ENCODE measurements at regions not wholly inside any gene's neighbourhood (a gene's known extent, or its start where the extent isn't known, plus 50 kb on each side); places are given as distances from the start of the nearest gene placed in this dataset.

DNA sequence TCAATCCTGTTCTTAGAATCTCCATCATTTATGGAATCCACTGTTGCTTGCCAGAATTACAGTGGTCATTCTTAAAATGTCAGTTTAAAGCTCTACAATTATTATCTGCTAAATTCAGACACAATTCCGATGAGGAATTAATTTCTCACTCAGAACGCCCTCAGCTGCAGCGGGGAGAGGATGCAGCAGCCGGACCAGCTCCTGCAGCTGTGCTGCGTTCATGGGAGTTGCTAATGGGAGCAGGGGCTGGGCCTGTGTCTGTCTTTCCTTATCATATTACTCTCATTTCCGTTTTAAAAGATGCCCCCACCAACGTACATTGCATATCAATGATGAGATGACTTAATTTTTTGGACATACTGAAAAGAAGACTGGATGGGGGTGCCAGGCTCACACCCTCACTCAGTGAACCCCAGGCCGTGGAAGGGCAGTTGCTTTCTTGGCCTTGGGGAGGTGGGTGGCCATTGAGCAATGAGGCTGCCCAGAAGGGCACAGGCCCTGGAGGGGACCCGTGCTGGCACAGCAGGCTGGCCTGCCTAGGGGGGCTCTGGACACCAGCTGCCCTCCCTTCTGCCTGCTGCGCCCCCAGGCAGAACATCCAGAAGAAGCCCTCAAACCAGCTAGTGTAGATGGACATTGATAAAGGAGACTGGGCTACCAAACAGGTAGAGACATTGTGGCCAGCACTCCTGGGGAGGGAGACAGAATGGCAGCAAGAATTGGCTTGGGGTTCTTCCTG, 503.6 kb upstream of the MYT1L start:
- Histone ChIP-seq H3K9me3 (ENCODE audit: low read length) (no peaks in the 10 kb centered on the region), H3K4me2 (ENCODE audit: low read length) (no peak overlapping the region), H2AFZ (ENCODE audit: low read length) (no peak overlapping the region), H3K36me3 (ENCODE audit: insufficient read depth, low read length) (no peaks in the 10 kb centered on the region), H3K27ac (ENCODE audit: low read depth, low read length, poor library complexity, severe bottlenecking) (no peak overlapping the region), H3K79me2 (ENCODE audit: insufficient read depth, low read depth, low read length) (no peaks in the 10 kb centered on the region), H3K4me3 (ENCODE audit: low read depth, low read length, poor library complexity, severe bottlenecking) (no peak overlapping the region), H4K20me1 (ENCODE audit: insufficient read depth, low read length) (no peaks in the 10 kb centered on the region), H3K9me2 (ENCODE audit: insufficient read depth, low read length) (no peaks in the 10 kb centered on the region), H3K4me1 (ENCODE audit: insufficient read depth, low read length, poor library complexity, severe bottlenecking) (no peaks in the 10 kb centered on the region)
- intact Hi-C loops (cut with micrococcal nuclease; ENCODE audit: unreplicated experiment) = no loop called here
- TF ChIP-seq EZH2phosphoT487 (IDR thresholded peaks at IDR 0.05; ENCODE audit: borderline replicate concordance, low read depth, low read length) = no peak
- TF ChIP-seq, protein P1, sequence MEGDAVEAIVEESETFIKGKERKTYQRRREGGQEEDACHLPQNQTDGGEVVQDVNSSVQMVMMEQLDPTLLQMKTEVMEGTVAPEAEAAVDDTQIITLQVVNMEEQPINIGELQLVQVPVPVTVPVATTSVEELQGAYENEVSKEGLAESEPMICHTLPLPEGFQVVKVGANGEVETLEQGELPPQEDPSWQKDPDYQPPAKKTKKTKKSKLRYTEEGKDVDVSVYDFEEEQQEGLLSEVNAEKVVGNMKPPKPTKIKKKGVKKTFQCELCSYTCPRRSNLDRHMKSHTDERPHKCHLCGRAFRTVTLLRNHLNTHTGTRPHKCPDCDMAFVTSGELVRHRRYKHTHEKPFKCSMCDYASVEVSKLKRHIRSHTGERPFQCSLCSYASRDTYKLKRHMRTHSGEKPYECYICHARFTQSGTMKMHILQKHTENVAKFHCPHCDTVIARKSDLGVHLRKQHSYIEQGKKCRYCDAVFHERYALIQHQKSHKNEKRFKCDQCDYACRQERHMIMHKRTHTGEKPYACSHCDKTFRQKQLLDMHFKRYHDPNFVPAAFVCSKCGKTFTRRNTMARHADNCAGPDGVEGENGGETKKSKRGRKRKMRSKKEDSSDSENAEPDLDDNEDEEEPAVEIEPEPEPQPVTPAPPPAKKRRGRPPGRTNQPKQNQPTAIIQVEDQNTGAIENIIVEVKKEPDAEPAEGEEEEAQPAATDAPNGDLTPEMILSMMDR (conservative IDR thresholded peaks at IDR 0.05; ENCODE audit: low read length) = no peak
- POLR2A ChIA-PET = no interaction called here
- CTCF ChIA-PET (ENCODE audit: unreplicated experiment) = no interaction called here
- no TSS peak for BruUV-seq (replicated peaks)
- DNase-seq (ENCODE audit: low spot score) = no peak

DNA sequence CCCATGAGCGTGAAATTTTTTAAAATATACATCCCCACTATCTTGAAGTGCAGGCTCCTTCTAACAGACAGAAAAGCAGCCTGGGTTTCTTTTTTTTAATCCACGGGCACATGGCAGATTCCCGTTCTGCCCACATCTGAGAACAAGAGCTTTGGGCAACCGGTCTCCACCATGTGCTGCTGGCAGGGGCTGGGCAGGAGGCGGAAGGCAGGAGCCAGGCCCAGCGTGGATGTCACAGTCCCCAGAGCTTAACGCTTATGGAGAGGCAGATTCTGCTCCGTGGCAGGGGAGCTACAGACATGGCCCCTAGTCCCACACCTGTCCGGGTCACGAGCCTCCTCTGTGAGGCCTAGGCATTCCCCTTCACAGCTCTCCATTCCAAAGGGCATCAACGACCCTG, 503.0 kb upstream of the MYT1L start:
- H3K9me3 ChIP-seq (ENCODE audit: low read length) = no peaks in the 10 kb centered on the region
- H3K27ac ChIP-seq (ENCODE audit: low read depth, low read length, poor library complexity, severe bottlenecking) = no peak overlapping the region
- intact Hi-C loops (cut with micrococcal nuclease; ENCODE audit: unreplicated experiment) = no loop called here
- no peak overlapping the region for H3K4me3 ChIP-seq (ENCODE audit: low read depth, low read length, poor library complexity, severe bottlenecking)
- no peak overlapping the region for H3K4me2 ChIP-seq (ENCODE audit: low read length)
- H4K20me1 ChIP-seq (ENCODE audit: insufficient read depth, low read length) = no peaks in the 10 kb centered on the region
- no TSS peak for BruUV-seq (replicated peaks)
- no peaks in the 10 kb centered on the region for H3K4me1 ChIP-seq (ENCODE audit: insufficient read depth, low read length, poor library complexity, severe bottlenecking)
- no peak overlapping the region for H2AFZ ChIP-seq (ENCODE audit: low read length)
- TF ChIP-seq, protein P1 (conservative IDR thresholded peaks at IDR 0.05; ENCODE audit: low read length) = no peak
- no peaks in the 10 kb centered on the region for H3K36me3 ChIP-seq (ENCODE audit: insufficient read depth, low read length)
- no peaks in the 10 kb centered on the region for H3K79me2 ChIP-seq (ENCODE audit: insufficient read depth, low read depth, low read length)
- CTCF ChIA-PET (ENCODE audit: unreplicated experiment) = no interaction called here
- H3K9me2 ChIP-seq (ENCODE audit: insufficient read depth, low read length) = no peaks in the 10 kb centered on the region
- no peak for DNase-seq (ENCODE audit: low spot score)
- POLR2A ChIA-PET = no interaction called here

DNA sequence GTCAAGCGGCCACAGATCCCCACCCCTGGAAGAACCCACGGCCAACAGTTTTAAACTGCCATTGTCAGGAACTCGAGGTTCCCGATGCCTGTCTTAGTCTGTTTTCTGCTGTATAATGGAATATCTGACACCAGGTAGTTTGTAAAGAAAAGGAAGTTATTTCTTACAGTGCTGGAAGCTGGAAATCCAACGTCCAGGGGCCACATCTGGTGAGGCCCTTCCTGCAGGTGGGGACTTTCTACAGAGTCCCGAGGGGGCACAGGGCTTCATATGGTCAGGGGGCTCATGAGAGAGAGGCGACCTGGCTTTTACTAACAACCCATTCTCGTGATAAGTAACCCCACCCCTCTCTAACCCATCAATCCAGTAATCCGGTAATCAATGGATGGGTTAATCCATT, 501.6 kb upstream of the MYT1L start:
- DNase-seq (ENCODE audit: low spot score) = no peak
- intact Hi-C loops (cut with micrococcal nuclease; ENCODE audit: unreplicated experiment) = no loop called here

More for the DNA sequence above, 501.6 kb upstream of the MYT1L start:
- Histone ChIP-seq H3K36me3 (ENCODE audit: insufficient read depth, low read length) (no peaks in the 10 kb centered on the region), H3K4me2 (ENCODE audit: low read length) (no peak overlapping the region), H3K4me3 (ENCODE audit: low read depth, low read length, poor library complexity, severe bottlenecking) (no peak overlapping the region), H3K79me2 (ENCODE audit: insufficient read depth, low read depth, low read length) (no peaks in the 10 kb centered on the region), H2AFZ (ENCODE audit: low read length) (no peak overlapping the region), H3K9me3 (ENCODE audit: low read length) (no peaks in the 10 kb centered on the region), H3K4me1 (ENCODE audit: insufficient read depth, low read length, poor library complexity, severe bottlenecking) (no peaks in the 10 kb centered on the region), H3K9me2 (ENCODE audit: insufficient read depth, low read length) (no peaks in the 10 kb centered on the region), H4K20me1 (ENCODE audit: insufficient read depth, low read length) (no peaks in the 10 kb centered on the region), H3K27ac (ENCODE audit: low read depth, low read length, poor library complexity, severe bottlenecking) (no peak overlapping the region)
- ChIA-PET CTCF (ENCODE audit: unreplicated experiment) (no interaction called here), POLR2A (interaction anchor here (0.6 kb wide), 1 partner anchor 664 kb away, joined by 3 read pairs; no protein-coding TSS in a partner anchor)
- BruUV-seq (replicated peaks) = no TSS peak
- no peak for TF ChIP-seq EZH2phosphoT487 (IDR thresholded peaks at IDR 0.05; ENCODE audit: borderline replicate concordance, low read depth, low read length)
- TF ChIP-seq, protein P1 (conservative IDR thresholded peaks at IDR 0.05; ENCODE audit: low read length) = no peak
